Inflammatory macrophage treated with lipopolysaccharide for 4 hours (primary cell): ENCODE measurements at regions not wholly inside any gene's neighbourhood (a gene's known extent, or its start where the extent isn't known, plus 50 kb on each side); places are given as distances from the start of the nearest gene placed in this dataset.

Experiments used
- DNase-seq: peaks from one replicate; pipeline ENCODE4 v3.0.0-alpha.2; 2020

DNA sequence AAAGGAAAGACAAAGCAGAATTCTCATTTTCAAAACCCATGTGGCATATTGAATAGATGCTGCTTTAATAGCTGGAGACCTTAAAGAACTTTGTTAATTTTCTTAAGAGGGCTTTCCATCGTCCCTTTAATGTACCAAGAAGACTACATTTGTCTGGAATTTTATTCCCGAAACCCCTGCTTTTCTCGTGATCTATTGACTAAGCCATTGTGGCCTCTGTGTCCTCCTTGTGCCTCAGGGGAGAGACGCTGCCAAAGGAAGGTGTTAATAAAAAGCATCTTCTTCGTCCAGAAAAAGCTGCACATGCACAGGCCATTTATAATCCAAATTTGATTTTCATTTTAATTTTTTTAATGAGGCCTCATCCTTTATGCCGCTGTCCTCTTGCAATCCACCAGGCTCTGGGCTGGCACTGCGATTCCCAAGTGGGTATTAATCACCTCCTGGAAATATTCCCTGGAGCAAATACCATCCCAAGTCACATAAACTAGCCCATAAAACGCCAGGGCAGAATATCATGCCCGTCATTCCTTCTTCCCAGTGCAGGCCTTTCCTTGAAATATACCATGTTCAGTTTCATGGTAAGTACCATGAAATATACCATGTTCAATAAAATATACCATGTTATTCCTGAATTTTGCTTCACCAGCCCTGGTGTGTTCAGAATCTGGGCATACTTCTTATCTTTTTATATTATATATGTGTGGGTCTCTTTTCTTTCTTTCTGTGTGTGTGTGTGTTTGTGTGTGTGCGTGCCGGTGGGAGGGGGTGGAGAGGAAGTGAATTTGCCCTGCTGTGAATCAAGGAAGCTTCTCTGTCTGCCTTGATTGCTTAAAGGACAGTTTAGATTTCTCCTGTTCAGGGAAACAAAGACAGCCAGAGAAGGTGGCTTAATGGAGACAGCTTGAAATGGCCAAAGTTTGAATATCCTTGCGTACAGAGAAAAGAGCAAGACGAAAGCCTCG, 147.6 kb downstream of the PHETA1 start:
- peak; percentile 71 for DNase-seq

DNA sequence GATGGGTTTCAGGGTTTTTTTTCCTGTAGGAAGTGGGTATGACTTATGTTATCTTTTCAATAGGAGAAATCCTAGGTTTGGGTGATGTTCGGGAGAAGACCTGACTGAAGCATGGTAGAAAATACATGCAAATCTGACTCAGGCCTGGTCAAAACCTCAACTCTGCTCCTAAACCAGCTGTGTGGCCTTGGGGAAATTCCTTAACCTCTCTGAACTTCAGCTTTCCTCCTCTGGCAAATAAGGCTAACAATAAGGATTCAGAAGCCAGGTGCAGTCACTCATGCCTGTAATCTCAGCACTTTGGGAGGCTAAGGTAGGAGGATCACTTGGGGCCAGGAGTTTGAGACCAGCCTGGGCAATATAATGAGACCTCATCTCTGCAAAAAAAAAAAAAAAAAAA, 148.5 kb downstream of the PHETA1 start:
- no peak for DNase-seq

DNA sequence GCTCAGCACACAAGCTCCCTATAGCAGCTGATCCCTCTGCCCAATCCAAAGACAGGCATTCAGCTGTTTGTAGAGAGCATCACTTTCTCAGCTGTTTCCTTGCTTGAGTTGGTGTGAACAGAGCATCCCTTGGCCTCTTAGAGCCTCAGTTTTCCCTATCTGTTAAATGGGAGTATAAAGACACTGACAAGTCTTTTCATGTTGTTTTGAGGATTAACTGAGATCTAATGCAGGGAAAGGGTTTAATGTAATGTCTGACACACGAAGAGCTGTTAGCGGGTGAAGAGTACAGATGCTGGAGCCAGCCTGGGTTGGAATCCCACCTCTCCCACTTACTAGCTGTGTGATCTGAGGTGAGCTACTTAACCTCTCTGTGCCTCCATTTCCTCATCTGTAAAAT, 149.5 kb downstream of the PHETA1 start:
- no peak for DNase-seq

DNA sequence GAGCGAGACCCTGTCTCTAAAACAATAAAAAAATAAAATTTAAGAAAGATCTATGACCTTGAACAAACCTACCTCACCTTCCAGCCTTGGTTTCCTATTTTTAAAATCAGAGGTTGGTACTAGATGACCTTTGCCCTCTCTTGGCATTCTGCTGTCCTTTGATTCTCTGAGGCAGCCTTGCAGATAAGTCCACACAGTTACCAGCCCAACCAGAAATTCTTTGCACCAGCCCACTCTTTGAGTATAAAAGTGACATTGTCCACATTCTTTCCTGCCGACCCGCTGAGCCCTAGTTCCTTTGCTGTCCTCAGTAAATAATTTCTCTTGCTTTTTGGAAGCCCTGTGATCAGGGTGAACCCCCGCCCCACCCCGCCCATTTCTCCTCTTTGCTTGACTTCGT, 150.4 kb downstream of the PHETA1 start:
- no peak for DNase-seq

DNA sequence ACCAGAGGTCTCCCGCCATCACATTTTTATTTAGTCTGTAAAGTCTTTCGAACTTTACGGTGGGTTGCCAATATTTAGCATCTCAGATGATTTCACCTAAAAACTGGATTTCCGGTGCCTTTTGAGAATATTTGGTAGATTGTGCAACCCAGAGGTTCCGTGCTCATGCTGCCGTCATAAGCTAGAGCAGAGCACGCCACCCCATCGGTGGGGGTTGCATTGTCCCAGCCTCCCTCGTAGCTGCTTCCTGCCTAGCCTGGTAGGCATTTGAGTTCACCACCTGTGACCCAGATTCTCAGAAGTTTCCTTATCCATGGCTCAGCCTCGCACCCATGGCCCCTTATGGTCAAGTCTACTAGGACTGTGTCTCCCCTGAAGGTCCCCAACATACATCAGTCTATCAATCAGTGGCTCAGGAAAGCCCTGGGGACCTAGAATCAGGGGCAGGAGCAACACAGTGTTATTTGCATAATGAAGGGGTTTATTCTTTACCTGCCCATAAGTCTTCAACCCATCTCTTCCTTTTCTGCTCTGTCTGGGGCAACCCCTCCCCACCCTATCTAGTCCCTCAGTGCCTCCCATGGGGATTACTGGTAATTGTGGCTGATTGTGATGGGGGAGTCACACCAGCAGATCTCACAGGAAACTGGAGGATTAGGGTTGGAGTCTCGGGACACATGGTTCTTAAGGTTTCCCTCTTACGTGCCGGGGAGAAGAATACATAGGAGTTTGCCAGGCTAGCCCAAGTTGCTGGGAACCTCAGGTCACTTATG, 152.3 kb downstream of the PHETA1 start:
- DNase-seq, result peak; percentile 21

DNA sequence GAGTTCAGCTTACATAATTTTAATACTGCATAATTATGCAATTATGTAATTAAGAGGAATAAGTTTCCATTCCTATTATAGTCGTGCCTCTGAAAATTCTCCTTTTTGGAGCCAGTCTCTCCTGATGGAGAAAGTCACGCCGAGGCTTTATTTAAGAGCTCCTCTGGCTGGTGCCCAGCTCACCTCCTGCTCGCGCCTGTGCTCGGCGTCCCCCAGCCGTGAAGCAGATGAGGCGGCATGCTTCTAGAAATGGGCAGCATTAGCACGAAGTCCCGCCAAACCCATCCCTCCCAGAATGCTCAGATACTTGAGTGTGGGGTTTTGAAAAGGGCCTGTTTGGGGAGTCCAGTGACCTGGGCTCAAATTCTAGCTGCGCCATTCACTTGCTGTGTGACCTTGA, 153.0 kb downstream of the PHETA1 start:
- no peak for DNase-seq

DNA sequence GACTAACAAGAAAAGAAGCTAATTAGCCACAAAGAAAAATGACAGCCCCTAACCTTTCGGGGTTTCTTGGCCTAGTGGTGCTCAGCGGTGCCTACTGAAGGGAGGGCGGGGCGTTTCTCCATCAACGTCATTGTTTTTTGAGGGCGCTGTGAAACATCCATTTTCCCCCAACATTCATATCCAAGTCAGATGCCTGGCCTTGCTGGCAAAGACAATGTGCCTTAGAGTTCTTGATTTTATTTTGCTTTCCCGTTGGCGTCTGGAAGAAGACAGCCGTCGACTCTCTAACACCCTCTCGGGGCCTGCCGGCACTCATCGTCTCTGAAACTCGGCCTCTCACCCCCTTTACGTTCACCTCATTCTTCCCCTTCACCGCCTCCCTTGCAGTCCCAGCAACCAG, 154.5 kb downstream of the PHETA1 start:
- no peak for DNase-seq

DNA sequence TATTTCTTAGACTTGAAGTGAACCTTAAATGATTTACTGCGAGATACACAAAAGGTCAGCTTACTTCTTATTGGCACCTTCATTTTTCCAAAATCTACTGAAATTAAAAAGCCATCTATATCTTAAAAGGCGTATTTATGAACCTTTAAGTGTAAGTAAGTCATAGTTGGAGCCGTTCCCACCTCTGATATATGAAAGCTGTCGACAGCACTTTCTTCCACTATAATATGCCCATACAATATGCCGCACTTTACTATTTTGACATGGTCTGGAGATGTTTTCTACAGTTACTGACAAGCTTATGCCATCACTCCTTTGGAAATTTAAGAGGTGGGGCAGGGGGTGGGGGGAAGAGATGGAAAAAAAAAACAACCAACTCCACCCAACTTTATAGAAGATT, 155.3 kb downstream of the PHETA1 start:
- no peak for DNase-seq

DNA sequence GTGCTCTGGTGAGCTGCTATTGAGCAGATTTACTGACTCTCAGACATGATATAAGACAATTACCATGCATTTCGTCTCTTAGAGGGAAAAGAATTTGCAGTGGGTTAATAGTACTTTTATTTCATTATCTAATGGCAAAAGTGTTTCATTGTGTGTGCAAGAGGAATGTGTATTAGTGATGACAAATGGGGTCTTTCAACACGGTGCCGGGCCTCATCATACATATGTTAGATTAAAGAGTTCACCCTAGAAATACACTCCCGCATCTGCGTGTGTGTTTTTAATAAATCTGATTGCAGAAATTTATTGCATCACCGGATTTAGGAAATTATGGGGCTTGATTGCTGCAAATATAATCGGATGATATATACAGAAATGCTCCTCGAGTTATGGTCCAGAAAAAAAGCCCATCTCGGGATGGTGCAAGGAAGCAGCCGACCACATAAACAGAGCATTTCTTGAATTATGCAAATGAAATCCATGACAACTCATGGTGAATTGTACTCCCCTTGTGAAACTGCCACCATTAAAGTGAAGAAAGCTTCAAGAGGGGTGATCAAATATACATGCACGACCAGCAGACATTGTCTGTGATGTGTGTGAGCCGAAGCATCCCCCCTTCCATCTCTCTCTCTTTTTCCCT, 156.0 kb downstream of the PHETA1 start:
- DNase-seq, result no peak

DNA sequence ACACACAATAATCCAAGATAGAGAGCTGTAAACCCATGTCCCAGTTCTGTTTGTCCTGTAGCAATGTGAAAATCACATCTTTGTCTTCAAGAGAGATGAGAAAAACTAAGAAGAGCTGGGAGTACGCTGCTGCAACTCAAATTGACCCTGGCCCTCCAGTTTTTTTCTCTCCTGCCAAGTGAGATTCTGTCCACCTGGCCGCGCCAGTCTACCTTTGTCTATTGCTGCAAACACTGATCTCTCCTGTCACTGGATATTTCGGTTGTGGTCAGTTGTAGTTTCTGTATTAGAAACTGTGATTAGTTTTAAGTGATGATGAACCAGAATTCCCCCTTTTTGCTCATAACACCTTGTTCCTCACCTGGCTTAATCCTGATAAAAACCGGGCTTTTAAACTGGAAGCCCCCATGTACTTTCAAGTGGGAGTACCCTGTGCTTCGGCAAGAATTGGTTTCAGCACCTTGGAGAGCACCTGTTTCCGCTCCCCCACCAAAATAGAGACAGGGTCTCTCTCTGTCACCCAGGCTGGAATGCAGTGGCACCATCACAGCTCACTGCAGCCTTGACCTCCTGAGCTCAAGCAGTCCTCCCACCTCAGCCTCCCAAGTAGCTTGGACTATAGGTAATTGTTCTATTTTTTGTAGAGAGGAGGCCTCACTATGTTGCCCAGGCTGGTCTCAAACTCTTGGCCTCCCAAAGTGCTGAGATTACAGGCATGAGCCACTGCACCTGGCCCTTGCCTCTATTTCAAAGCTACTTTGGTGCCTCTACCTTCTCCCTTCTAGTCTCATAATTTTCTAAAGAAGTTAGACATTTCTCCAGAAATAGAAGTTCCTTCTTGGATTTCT, 156.8 kb downstream of the PHETA1 start:
- DNase-seq, result no peak

DNA sequence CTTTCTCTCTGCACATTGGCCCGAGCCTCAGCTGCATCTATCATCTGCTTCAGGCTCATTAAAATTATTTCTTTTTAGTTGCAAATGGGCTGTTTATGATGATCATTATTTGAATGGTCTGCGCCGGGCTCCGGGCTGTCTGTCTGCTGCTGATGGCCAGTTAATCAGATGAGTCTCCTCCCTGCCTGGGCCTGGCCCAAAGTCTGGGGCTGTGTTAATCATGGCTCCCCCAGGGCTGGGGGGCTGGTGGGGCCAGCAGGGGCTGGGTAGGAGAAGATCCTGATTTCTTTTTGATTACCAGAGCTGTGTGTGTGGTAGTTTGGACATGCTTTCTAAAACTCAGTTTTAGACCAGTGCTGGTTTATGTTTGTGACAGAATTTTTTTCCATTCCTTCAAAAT, 159.1 kb downstream of the PHETA1 start:
- DNase-seq, result no peak

DNA sequence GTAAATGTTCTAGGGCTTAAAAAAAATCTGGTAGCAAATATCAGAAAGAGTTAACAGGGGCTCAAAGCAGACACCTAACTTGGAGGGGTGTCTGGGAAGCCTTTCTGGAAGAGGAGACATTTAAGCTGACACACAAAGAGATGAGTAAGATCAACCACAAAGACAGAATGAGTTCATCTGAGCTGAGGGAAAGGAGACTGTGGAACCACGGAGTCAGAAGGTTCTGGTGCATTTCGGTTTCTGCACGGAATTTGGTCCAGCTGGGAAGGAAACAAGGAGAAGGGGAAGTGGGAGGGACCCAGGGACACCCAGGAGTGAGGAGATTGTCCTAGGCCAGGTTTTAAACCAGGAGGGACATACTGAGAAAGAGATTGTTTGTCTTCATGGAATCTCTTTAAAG, 161.1 kb downstream of the PHETA1 start:
- DNase-seq, result peak; percentile 38

DNA sequence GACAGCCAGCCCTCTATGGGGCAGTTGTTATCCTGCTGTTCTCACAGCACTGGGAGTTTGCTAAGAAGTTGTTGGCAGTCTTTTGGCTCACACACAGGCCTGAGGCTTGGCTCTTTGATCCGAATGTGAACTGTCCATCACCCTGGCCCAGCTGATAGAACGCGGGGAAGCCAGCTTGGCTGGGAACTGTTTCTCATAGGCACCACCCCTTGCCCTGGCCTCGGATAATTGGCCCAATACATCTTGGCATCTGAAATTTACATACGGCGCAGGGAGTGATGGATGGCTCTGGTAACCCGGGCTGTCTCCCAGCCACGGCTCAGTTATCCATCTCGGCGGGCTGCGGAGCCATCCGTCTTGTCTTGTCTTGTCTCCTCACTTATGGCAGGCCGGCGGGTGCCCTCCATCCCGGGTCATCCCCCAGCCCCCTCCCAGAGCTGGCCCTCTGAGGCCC, 164.1 kb downstream of the PHETA1 start:
- DNase-seq, result no peak

DNA sequence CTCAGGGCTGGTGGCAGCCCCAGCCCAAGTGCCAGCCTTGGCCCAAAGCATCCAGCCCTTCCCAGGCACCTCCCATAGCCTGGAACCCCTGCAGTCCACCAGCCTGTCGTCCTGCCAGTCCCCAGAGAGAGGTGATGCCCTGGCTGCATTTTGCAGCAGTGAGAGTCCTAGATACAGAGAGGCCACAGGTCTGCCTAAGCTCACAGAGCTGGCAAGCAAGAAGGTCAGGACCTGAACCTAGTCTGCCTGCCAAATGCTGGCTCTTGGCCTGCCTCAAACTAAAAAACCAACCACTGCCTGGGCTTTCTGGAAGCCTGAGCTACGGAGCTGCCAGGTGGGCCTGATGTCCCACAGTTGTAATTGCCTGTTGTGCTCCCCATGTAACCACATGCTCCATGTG, 164.9 kb downstream of the PHETA1 start:
- DNase-seq, result no peak

DNA sequence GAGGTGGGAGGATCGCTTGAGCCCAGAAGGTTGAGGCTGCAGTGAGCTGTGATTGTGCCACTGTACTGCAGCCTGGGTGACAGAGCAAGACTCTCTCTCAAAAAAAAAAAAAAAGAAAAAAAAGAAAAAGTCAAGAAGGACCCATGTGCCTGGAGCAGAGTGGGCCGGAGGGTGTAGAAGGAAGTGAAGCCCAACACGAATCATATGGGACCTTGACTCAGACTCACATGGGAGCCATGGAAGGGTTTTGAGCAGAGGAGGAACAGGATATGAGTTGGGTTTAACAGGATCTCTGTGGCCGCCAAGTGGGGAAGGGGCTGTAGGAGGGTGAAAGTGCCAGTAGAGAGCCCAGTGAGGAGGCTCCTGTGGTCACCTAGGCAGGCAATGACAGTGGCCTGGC, 165.4 kb downstream of the PHETA1 start:
- DNase-seq, result peak; percentile 90

DNA sequence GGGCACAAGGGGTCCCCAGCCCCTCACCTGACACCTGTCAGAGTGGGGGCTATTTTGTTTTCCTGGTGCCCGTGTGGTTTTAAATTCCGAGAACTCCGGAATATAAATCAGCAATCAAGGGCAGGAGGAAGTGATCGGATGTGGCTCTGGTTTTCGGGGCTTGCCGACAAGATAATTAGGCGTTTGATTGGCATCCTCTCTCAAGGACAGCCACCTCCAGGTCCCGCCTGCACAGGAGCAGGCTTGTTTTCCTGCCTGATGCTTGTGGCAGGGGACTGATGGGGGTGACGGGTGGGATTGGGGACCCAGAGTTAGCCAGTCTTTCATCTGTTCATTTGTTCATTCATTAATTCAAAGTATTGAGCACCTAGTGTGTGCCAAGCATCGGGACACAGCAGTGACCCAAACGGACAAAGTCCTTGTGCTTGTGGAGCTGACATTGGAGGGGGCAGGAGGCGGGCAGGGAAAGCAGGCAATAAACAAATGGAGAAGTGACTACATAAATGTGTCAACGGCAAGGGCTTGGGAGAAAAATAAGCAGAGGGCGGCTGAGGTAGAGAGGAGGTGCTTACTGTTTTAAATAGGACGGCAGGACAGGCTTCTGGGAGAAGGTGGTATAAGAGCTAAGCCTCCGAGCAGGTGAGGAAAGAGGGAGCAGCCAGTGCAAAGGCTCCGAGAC, 166.5 kb downstream of the PHETA1 start:
- peak; percentile 47 for DNase-seq

DNA sequence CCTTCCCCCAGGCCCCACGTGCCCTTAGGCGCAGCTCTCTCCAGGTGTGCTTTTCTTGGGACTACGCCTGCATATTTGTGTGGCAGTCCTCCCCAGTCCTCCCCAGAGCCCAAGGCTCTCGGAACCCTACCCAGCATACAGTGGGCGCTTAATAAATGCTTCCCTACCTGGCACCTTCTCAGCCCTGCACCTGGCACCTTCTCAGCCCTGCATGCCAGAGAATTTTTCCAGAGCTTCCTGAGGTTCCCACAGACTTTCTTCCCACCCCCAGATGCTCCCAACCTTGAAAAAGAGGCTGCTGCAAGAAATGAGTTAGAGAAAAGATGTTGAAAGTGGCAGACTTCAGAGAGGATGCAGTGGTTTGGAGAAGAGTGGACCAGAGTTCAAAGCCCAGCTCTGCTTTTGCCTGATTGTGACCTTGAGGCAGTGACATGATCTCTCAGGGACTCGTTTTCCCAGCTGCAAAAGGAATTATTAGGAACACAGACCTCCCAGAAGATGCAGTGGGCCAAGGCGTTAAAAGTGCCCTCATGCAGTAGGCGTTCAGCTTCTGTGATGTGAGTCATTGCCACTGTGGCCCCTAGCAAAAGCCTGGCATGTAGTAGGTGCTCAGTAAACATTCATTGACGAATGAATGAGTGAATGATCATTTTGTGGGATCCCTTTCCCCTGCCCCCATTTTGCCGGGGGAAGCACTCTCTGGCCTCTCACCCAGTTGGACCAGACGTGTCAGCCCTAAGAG, 167.2 kb downstream of the PHETA1 start:
- DNase-seq, result no peak

DNA sequence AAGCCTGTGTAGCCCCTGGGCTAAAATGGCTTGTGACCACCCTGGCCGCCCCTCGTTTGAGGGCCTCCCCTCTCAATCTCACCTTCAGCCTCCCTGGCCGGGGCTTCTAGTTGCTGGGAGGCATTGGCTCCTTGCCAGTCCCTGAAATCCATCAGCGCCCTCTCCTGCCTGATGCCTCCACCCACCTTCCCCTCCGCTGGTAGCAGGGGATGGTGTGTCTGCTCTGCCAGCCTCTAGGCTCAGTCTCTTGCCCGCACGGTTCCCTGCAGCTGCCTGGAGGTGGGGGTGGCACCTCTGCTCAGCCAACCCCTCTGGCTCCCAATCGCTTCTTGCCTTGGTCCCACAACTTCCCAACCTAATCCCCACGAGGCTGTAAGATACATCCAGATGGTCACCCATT, 167.9 kb downstream of the PHETA1 start:
- DNase-seq, result no peak

DNA sequence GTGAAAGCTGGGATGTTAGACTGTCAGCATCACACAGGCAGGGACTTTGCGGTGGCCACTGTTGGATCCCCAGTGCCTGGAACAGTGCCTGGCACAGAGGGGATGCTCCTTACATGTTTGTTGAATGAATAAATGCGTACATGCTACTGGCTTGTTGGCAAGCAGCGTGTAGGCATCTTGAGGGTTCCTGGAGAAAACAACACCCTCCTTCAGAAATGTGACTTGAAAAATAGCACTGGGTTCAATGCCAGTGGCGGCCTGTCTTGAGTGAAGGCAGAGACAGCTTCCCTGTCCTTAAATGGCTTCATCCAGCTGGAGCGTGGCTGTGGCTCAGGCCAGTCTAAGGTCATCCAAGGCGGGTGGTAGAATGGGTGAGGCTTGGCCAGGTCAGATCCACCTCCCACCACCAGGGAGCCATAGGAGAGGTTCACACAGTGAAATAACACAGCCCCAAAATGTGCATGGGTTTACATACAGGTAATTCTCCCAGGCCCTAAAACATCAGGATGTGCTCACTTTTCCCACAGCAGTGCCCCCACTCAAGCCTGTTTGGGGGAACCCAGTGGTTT, 171.4 kb downstream of the PHETA1 start:
- DNase-seq, result no peak

DNA sequence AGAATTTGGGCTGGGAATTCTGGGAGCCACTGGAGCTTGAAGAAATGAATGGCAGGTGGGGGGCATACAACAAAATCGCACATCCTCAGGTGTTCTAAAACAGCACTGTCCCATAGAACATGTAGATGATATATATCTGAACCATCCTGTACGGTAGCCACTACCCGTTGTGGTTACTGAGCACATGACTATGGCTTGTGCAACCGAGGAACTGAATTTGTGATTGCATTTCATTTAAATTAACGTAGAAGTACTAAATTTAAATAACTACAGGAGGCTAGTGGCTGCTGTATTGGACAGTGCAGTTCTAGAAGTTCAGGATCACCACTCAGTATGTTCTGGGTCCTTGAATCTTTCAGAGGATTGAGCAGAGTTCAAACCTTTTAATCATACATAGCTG, 172.4 kb downstream of the PHETA1 start:
- DNase-seq, result peak; percentile 68

DNA sequence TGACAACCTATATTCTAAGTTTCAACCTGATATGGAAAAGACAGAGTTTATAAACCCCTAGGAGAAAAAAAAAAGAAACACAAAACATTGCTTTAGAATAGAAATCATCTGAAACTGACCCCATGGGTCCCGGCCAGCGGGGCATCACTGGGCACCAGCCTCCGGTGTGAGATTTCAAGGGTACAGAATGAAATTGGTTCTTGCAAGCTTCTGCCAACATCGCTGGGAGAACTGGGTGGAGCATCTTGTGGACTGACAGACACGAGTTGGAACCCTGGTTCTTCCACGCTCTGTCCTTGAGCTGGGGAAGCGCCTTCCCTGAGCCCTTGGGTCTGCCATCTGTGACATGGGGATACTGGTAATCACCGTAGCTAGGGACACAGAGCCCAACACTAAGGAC, 173.6 kb downstream of the PHETA1 start:
- DNase-seq, result no peak
